NCI-H2029 treated with DMSO at 0.1 percent for 48 hours (cell line): ENCODE measurements at regions not wholly inside any gene's neighbourhood (a gene's known extent, or its start where the extent isn't known, plus 50 kb on each side); places are given as distances from the start of the nearest gene placed in this dataset.
"Not testable (repeated sequence)": the region's sequence is repeated elsewhere in the genome, so short reads cannot be mapped to it uniquely, and the experiment has no call there.

Experiments used
- DNase-seq: peaks from one replicate; lab custom pipeline; 2025; lab: John Stamatoyannopoulos, UW

DNA sequence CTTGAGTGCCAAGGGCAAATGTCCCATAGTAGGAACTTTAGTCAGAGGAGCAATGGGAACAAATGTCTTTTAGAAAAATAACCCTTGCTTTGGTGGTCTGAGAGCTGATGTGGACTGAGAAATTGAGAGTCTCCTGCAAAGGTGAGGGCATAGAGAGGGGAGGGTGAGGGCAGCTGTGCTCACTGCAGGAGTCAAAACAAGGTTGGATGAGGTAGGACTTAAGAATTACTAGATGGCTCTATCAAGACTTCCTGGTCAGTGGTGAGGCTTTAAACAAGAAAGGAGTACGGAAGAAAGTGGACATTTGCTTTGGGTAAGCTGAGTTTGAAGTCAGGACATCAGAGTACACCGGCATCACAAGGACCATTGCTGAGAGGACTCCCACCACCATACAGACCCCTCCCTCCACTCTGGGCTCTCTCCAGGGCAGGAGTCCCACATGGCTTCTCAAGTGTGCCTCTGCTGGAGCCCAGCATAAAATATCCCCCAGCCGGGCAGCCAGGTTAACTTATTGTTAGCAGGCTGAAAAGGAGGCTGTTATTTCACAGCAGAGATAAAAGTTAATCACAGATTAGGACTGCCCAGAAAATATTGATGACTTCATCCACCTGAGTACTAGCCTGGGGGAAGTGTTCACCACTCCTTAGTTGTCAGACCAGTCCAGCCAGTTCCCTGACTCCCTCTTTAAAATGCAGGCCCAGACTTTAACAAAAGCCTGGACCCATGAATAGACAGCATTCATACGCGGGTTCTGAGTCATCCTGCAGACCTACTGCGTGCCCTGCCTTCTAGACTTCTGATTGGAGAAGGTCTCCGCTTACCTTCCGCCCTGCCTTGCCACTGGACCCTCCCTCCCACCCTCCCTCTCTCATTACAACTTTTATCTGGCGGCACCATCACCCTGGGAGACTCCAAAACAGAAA lies 167.2 kb downstream of the BCL2L11 start:
- not testable (repeated sequence) for DNase-seq

- DNase-seq, result not testable (repeated sequence)
Observed at GRCh38 chr2:111290370-111290769, 169.7 kb downstream of the BCL2L11 start.

- not testable (repeated sequence) for DNase-seq
Observed at GRCh38 chr2:111291566-111291965, 170.9 kb downstream of the BCL2L11 start.

GRCh38 chr2:111292232-111292968 lies 171.7 kb downstream of the BCL2L11 start:
- DNase-seq, result not testable (repeated sequence)

DNA sequence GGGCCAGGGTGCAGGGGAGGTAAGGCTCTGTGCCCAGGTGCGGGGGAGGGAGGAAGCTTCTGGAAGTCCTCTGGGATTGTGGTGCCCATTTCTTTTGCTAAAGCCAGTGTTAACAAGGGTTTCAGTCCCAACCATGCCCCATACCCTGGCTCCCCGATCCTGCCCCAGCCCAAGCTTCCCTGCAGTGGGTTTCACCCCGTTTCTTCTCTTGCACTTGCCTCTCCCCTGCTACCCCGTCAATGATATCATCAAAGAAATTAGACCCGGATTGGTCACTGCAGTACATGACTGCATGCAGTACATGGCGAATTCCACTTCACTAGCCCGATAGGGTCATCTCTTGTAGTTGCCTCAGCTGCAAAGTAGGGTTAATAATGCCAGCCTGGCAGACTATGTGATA lies 174.0 kb downstream of the BCL2L11 start:
- not testable (repeated sequence) for DNase-seq

- DNase-seq, result not testable (repeated sequence)
Observed at GRCh38 chr2:111296122-111296804, 175.5 kb downstream of the BCL2L11 start.

- DNase-seq, result not testable (repeated sequence)
Observed at GRCh38 chr2:111297128-111297527, 176.4 kb downstream of the BCL2L11 start.

- not testable (repeated sequence) for DNase-seq
Observed at GRCh38 chr2:111298927-111299326, 178.2 kb downstream of the BCL2L11 start.

GRCh38 chr2:111299635-111300034 lies 178.9 kb downstream of the BCL2L11 start:
- DNase-seq, result not testable (repeated sequence)

DNA sequence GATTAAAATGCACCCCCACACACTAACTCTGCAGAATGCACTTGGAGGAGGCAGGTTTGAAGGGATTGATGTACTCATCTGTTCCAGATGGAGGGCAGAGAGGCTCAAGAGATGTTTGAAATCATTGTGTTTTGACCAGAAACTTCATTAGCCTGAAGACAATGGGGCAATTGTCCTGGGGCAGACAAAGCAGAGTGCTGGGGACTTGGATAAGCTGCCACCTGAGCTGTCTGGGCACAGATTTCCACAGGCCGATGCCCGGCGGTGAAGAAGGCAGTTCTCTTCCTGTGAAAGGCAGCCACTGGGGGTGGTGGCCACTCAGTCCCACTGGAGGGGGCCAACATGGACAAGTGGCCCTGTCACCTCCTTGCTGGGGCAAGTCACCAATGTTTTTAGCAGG lies 181.0 kb downstream of the BCL2L11 start:
- not testable (repeated sequence) for DNase-seq

GRCh38 chr2:111302397-111303218 lies 181.9 kb downstream of the BCL2L11 start:
- DNase-seq, result not testable (repeated sequence)

GRCh38 chr2:111307302-111307701 lies 186.6 kb downstream of the BCL2L11 start:
- not testable (repeated sequence) for DNase-seq

GRCh38 chr2:111309231-111310075 lies 188.7 kb downstream of the BCL2L11 start:
- DNase-seq, result not testable (repeated sequence)

DNA sequence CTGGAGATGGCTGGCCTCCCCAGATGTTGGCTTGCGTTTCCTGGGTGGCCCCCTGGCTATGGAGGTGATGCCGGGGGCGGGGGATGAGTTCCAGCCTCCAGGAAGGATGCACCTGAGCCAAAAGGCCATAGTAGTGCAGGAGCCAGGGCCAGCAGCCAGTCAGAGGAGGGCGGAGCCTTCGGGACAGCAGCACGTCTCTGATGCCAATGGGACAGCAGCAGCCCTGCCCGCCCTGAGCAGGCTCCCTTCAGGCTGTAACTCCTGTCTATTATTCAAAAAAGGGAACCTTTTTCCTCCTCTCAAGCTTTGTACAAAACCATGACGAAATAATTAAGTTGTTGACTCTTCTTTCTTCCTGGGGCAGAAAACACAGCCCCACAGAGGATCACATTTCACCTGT lies 189.7 kb downstream of the BCL2L11 start:
- not testable (repeated sequence) for DNase-seq

DNA sequence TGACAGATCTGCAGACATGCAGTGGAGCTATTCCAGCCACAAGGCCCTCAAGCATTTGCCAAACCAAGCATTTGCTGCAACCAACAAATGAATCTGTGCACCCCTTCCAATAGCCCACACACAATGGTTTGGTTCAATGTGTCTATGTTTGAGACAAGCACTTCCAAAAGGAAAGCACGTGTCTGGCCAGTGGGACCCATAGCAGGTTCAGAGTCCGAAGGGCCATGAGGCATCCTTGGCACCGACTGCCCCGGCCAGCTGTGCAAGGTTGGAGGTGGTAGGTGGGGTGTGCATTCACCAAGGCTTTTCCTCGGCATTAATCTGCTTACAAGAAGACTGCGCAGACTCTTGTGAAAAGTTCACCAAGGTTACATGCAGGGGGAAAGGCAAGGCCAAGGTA lies 190.9 kb downstream of the BCL2L11 start:
- DNase-seq, result not testable (repeated sequence)

DNA sequence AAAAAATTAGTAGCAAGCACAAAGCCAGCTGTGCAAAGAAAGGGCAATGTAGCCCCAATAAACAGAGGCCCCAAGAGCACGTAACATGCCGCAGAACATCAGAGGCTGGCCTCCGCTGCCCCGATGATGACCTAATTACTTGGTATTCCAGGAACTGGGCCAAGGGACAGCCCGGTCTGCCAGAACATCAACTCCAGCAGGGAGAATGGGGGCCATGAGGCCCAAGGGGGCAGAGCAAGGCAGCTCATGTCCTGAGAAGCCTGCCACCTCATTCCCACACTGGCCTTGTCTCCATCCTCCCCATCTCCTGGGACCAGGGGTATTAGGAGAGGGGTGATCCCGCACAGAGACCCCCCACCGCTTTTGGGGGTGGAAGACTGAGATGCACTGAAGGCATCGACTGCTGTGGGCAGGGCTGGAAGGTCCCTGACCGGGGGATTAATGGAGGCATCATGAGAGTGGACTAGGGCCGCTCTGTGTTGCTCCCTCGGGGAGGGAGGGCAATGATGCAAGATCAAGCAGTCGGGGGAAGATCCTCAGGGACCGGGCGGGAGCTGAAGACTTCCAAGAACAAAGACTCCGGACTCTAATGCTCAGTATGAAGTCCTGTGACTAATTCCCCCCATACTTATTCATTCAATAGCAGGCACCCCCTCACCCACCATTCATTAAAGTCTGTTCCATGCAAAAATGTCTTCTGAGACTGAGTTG lies 192.3 kb downstream of the BCL2L11 start:
- DNase-seq, result not testable (repeated sequence)

GRCh38 chr2:111313711-111314110 lies 193.0 kb downstream of the BCL2L11 start:
- not testable (repeated sequence) for DNase-seq

DNA sequence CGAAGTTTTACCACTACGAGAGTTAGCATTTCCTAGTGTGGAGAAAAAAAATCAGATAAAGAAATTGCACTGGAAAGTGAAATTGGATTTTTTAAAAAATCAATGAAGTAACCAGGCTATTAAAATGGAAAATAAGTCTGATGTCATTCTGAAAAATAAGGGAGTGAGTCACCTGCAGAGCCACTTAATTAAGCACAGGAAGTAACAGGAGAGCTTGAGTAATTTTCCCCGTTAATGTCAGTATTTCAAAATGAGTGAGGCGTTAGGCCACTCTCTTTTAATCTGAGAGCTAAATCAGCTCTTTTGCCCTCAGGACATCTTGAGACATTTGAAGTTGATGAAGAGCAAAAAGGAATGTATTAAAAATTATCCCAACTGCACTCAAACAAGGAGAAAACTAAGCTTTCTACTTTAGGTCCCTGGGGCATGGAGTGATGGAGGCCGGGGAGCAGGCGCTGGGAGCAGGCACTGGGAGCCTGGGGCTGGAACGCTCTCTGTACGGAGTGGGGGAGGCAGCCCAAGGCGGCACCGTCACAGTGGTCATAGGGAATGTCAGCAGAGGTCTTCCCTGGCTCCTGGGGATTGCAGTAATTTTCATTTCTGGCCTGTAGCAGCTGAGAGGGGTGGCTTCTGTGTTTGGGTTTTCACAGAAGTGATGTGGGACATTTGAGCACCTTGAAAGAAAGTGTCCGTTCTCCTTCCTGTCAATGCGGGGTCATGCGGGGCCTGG lies 194.6 kb downstream of the BCL2L11 start:
- DNase-seq, result not testable (repeated sequence)

GRCh38 chr2:111316221-111316741 lies 195.6 kb downstream of the BCL2L11 start:
- DNase-seq, result not testable (repeated sequence)
